ENCODE measurements at regions not wholly inside any gene's neighbourhood (a gene's known extent, or its start where the extent isn't known, plus 50 kb on each side); places are given as distances from the start of the nearest gene placed in this dataset.
"Not testable (repeated sequence)": the region's sequence is repeated elsewhere in the genome, so short reads cannot be mapped to it uniquely, and the experiment has no call there.

DNA sequence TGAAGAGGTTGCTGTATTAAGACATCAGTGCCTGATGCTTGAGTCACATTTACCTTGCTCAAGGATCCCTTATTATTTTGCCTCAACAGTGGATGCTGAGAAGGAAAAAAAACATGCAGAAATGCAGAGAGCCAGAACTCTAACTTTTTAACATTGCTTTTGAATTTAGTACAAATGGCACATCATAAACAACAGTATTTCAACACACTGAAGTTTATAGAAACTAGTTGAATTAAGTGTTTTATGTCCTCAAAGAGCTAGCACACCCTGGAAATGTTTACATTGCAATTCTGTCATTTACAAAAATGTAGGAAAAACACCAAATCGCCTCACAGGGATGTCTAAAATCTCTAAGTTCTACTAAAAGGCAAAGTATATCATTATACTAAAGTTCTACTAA, 69.5 kb upstream of the BLTP1 start:
- DNase-seq = no peak
- Histone ChIP-seq H3K36me3 (ENCODE audit: insufficient read depth, low read length) (no peaks in the 10 kb centered on the region), H3K4me1 (ENCODE audit: insufficient read depth, low read length) (no peaks in the 10 kb centered on the region), H3K9me3 (ENCODE audit: low read length) (no peaks in the 10 kb centered on the region), H3K4me3 (ENCODE audit: low read length) (no peak overlapping the region), H3K27me3 (ENCODE audit: insufficient read depth, low read length, poor library complexity, severe bottlenecking) (no peaks in the 10 kb centered on the region), H3K27ac (ENCODE audit: low read depth, low read length) (no peak overlapping the region)
- H3K27ac Mint-ChIP-seq = no peak overlapping the region
- ChIA-PET POLR2A (no interaction called here), CTCF (no interaction called here)
- H3K4me3 Mint-ChIP-seq = no peak overlapping the region
- H3K27me3 Mint-ChIP-seq = peaks cover 3 to 14% of the 10 kb centered on the region in 2 donors
- no peaks in the 10 kb centered on the region for H3K4me1 Mint-ChIP-seq
- H3K36me3 Mint-ChIP-seq = peaks cover 0 to 7% (median 4%) of the 10 kb centered on the region in 3 donors
- H3K9me3 Mint-ChIP-seq = no peaks in the 10 kb centered on the region

DNA sequence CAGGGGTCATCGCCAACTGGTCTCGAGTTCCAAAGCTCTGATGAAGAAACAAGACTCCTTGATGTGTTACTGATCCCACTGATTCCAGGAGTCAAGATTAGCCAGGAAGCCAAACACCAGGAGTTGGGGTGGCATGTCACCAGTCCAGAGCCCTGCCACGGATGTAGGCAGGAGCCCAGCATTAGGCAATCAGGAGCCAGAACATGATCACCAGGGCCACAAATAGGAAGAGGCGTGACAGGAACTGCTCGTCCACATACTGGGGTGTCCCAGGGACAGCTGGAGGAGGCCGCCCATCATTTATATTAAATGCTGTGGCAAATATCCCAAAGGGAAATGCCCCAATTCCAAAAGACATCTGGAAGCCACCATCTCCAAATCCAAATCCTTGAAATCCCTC, 74.5 kb upstream of the BLTP1 start:
- H3K9me3 ChIP-seq (ENCODE audit: low read length); H3K9me3 Mint-ChIP-seq; H3K36me3 ChIP-seq (ENCODE audit: insufficient read depth, low read length); H3K4me1 Mint-ChIP-seq; H3K27ac ChIP-seq (ENCODE audit: low read depth, low read length); H3K27me3 Mint-ChIP-seq; H3K4me3 Mint-ChIP-seq; DNase-seq; CTCF ChIA-PET; H3K4me3 ChIP-seq (ENCODE audit: low read length); H3K4me1 ChIP-seq (ENCODE audit: insufficient read depth, low read length); H3K27me3 ChIP-seq (ENCODE audit: insufficient read depth, low read length, poor library complexity, severe bottlenecking); POLR2A ChIA-PET; H3K27ac Mint-ChIP-seq; H3K36me3 Mint-ChIP-seq: not testable (repeated sequence)

- H3K9me3 Mint-ChIP-seq; H3K27ac ChIP-seq (ENCODE audit: low read depth, low read length); H3K4me1 ChIP-seq (ENCODE audit: insufficient read depth, low read length); H3K9me3 ChIP-seq (ENCODE audit: low read length); DNase-seq; CTCF ChIA-PET; H3K36me3 ChIP-seq (ENCODE audit: insufficient read depth, low read length); H3K36me3 Mint-ChIP-seq; H3K27ac Mint-ChIP-seq; H3K4me3 ChIP-seq (ENCODE audit: low read length); POLR2A ChIA-PET; H3K27me3 Mint-ChIP-seq; H3K27me3 ChIP-seq (ENCODE audit: insufficient read depth, low read length, poor library complexity, severe bottlenecking); H3K4me1 Mint-ChIP-seq; H3K4me3 Mint-ChIP-seq: not testable (repeated sequence)
Measured at GRCh38 chr4:122076835-122077234, 75.3 kb upstream of the BLTP1 start.

DNA sequence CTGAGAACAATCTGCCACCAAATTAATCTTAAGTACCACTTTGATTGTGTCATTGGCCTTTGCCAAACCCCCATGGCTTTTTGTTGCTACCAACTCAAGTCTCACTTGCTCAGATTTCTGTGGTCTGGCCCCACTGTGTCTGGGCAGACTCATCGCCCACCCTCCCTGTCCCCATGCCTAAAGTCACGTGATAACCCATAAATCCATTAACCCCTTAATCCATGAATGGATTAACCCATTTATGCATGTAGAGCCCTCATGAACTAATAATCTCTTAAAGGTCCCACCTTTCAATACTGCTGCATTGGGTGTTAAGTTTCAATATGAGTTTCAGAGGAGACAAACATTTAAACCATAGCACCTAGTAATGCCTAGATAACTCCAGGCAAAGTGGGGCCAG, 78.5 kb upstream of the BLTP1 start:
- H3K27me3 Mint-ChIP-seq = peaks cover 8 to 13% of the 10 kb centered on the region in 2 donors
- Histone ChIP-seq H3K27me3 (ENCODE audit: insufficient read depth, low read length, poor library complexity, severe bottlenecking) (no peaks in the 10 kb centered on the region), H3K36me3 (ENCODE audit: insufficient read depth, low read length) (no peaks in the 10 kb centered on the region), H3K27ac (ENCODE audit: low read depth, low read length) (no peak overlapping the region), H3K9me3 (ENCODE audit: low read length) (no peaks in the 10 kb centered on the region), H3K4me3 (ENCODE audit: low read length) (no peak overlapping the region), H3K4me1 (ENCODE audit: insufficient read depth, low read length) (no peaks in the 10 kb centered on the region)
- no peak for DNase-seq
- H3K9me3 Mint-ChIP-seq = no peaks in the 10 kb centered on the region
- ChIA-PET POLR2A (no interaction called here), CTCF (no interaction called here)
- H3K36me3 Mint-ChIP-seq = no peaks in the 10 kb centered on the region
- no peaks in the 10 kb centered on the region for H3K4me1 Mint-ChIP-seq
- H3K27ac Mint-ChIP-seq = no peak overlapping the region
- no peak overlapping the region for H3K4me3 Mint-ChIP-seq

DNA sequence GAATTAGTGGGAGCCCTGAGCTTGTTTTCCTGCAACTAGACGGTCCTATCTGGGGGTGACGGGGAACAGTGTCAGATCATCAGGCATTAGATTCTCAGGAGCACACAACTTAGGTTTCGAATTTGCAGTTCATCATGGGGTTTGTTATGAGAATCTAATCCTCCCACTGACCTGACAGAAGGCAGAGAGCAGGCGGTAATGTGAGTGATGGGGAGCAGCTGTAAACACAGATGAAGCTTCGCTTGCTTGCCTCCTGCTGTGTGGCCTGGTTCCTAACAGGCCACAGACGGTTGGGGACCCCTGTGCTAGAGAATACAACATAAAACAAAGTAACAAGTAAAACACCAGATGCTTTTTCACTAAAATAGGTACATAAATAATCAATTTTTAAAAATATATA, 86.2 kb upstream of the BLTP1 start:
- H3K27ac Mint-ChIP-seq = no peak overlapping the region
- no peaks in the 10 kb centered on the region for H3K36me3 ChIP-seq (ENCODE audit: insufficient read depth, low read length)
- ChIA-PET POLR2A (no interaction called here), CTCF (no interaction called here)
- no peaks in the 10 kb centered on the region for H3K9me3 Mint-ChIP-seq
- H3K27me3 ChIP-seq (ENCODE audit: insufficient read depth, low read length, poor library complexity, severe bottlenecking) = no peaks in the 10 kb centered on the region
- no peaks in the 10 kb centered on the region for H3K4me1 Mint-ChIP-seq
- no peak overlapping the region for H3K27ac ChIP-seq (ENCODE audit: low read depth, low read length)
- no peaks in the 10 kb centered on the region for H3K9me3 ChIP-seq (ENCODE audit: low read length)
- H3K4me3 Mint-ChIP-seq = no peak overlapping the region
- DNase-seq = no peak
- H3K4me3 ChIP-seq (ENCODE audit: low read length) = no peak overlapping the region
- H3K36me3 Mint-ChIP-seq = no peaks in the 10 kb centered on the region
- H3K27me3 Mint-ChIP-seq = peaks cover 0 to 3% of the 10 kb centered on the region in 2 donors
- no peaks in the 10 kb centered on the region for H3K4me1 ChIP-seq (ENCODE audit: insufficient read depth, low read length)

DNA sequence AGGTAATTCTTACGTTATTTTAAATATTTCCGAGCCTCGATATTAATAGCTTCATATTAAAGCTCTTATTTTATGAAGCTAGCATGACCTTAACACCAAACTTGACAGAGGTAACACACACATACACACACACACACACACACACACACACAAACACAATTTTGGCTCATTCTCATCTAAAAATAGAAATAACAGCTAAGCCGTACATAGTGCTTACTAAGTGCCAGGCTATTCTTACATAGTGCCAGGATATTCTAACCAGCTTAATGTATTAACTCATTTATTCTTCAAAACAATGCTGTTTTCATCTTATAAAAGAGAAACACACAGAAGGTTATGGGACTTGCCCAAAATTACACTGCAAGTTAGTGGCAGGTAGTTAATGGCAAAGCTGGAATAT, 87.0 kb upstream of the BLTP1 start:
- H3K4me3 ChIP-seq (ENCODE audit: low read length) = no peak overlapping the region
- no peak overlapping the region for H3K27ac ChIP-seq (ENCODE audit: low read depth, low read length)
- no peaks in the 10 kb centered on the region for H3K4me1 ChIP-seq (ENCODE audit: insufficient read depth, low read length)
- Mint-ChIP-seq H3K4me1 (no peaks in the 10 kb centered on the region), H3K4me3 (no peak overlapping the region), H3K36me3 (no peaks in the 10 kb centered on the region), H3K27ac (no peak overlapping the region), H3K9me3 (no peaks in the 10 kb centered on the region), H3K27me3 (peaks cover 0 to 3% of the 10 kb centered on the region in 2 donors)
- DNase-seq = no peak
- CTCF ChIA-PET = no interaction called here
- no peaks in the 10 kb centered on the region for H3K36me3 ChIP-seq (ENCODE audit: insufficient read depth, low read length)
- POLR2A ChIA-PET = no interaction called here
- H3K27me3 ChIP-seq (ENCODE audit: insufficient read depth, low read length, poor library complexity, severe bottlenecking) = no peaks in the 10 kb centered on the region
- H3K9me3 ChIP-seq (ENCODE audit: low read length) = no peaks in the 10 kb centered on the region

GRCh38 chr4:122053186-122053585, 98.9 kb upstream of the BLTP1 start:
- H3K4me3 Mint-ChIP-seq = no peak overlapping the region
- Histone ChIP-seq H3K27ac (ENCODE audit: low read depth, low read length) (no peak overlapping the region), H3K4me1 (ENCODE audit: insufficient read depth, low read length) (no peaks in the 10 kb centered on the region), H3K27me3 (ENCODE audit: insufficient read depth, low read length, poor library complexity, severe bottlenecking) (no peaks in the 10 kb centered on the region), H3K4me3 (ENCODE audit: low read length) (no peak overlapping the region), H3K9me3 (ENCODE audit: low read length) (no peaks in the 10 kb centered on the region), H3K36me3 (ENCODE audit: insufficient read depth, low read length) (no peaks in the 10 kb centered on the region)
- no peaks in the 10 kb centered on the region for H3K9me3 Mint-ChIP-seq
- peaks cover 0 to 5% of the 10 kb centered on the region in 2 donors for H3K27me3 Mint-ChIP-seq
- ChIA-PET CTCF (no interaction called here), POLR2A (no interaction called here)
- no peak overlapping the region for H3K27ac Mint-ChIP-seq
- no peak for DNase-seq
- H3K36me3 Mint-ChIP-seq = peaks cover 0 to 2% (median 0%) of the 10 kb centered on the region in 3 donors
- peaks cover 0 to 1% (median 0%) of the 10 kb centered on the region in 3 donors for H3K4me1 Mint-ChIP-seq

GRCh38 chr4:122052677-122053076, 99.5 kb upstream of the BLTP1 start:
- ChIA-PET CTCF (no interaction called here), POLR2A (no interaction called here)
- H3K36me3 ChIP-seq (ENCODE audit: insufficient read depth, low read length) = no peaks in the 10 kb centered on the region
- Mint-ChIP-seq H3K36me3 (peaks cover 0 to under 1% (median 0%) of the 10 kb centered on the region in 3 donors), H3K27ac (no peak overlapping the region), H3K4me1 (peaks cover 0 to 6% (median 0%) of the 10 kb centered on the region in 3 donors), H3K4me3 (no peak overlapping the region), H3K9me3 (no peaks in the 10 kb centered on the region), H3K27me3 (peaks cover 0 to 5% of the 10 kb centered on the region in 2 donors)
- no peaks in the 10 kb centered on the region for H3K27me3 ChIP-seq (ENCODE audit: insufficient read depth, low read length, poor library complexity, severe bottlenecking)
- H3K9me3 ChIP-seq (ENCODE audit: low read length) = no peaks in the 10 kb centered on the region
- no peaks in the 10 kb centered on the region for H3K4me1 ChIP-seq (ENCODE audit: insufficient read depth, low read length)
- H3K4me3 ChIP-seq (ENCODE audit: low read length) = no peak overlapping the region
- no peak for DNase-seq
- H3K27ac ChIP-seq (ENCODE audit: low read depth, low read length) = no peak overlapping the region

- H3K4me1 Mint-ChIP-seq = peaks cover 0 to 8% (median 0%) of the 10 kb centered on the region in 3 donors
- no peak overlapping the region for H3K4me3 Mint-ChIP-seq
- ChIA-PET CTCF (no interaction called here), POLR2A (no interaction called here)
- H3K4me3 ChIP-seq (ENCODE audit: low read length) = no peak overlapping the region
- no peaks in the 10 kb centered on the region for H3K27me3 ChIP-seq (ENCODE audit: insufficient read depth, low read length, poor library complexity, severe bottlenecking)
- no peaks in the 10 kb centered on the region for H3K36me3 ChIP-seq (ENCODE audit: insufficient read depth, low read length)
- H3K27ac Mint-ChIP-seq = no peak overlapping the region
- H3K9me3 Mint-ChIP-seq = peaks cover 0 to 2% (median 0%) of the 10 kb centered on the region in 5 donors
- H3K9me3 ChIP-seq (ENCODE audit: low read length) = no peaks in the 10 kb centered on the region
- H3K27ac ChIP-seq (ENCODE audit: low read depth, low read length) = no peak overlapping the region
- H3K36me3 Mint-ChIP-seq = no peaks in the 10 kb centered on the region
- no peak for DNase-seq
- no peaks in the 10 kb centered on the region for H3K4me1 ChIP-seq (ENCODE audit: insufficient read depth, low read length)
- H3K27me3 Mint-ChIP-seq = peaks cover 0 to 4% of the 10 kb centered on the region in 2 donors
Measured at GRCh38 chr4:122050841-122051240, 99.0 kb upstream of the TRPC3 start.

Data from CD8-positive, alpha-beta memory T cell (primary cell).